VCaP (cell line): ENCODE measurements at regions not wholly inside any gene's neighbourhood (a gene's known extent, or its start where the extent isn't known, plus 50 kb on each side); places are given as distances from the start of the nearest gene placed in this dataset.
A peak's percentile ranks its signal among the peaks of the same experiment; 100 is the strongest.

Experiments used
- H3K27ac ChIP-seq: fragments of 450-650 bp; 2 replicates; pipeline ENCODE4 v1.5.1; 2017
- TF ChIP-seq, protein P1 (sequence below): fragments of 450-650 bp; conservative IDR thresholded peaks from 2 replicates; pipeline ENCODE4 v1.5.1; 2017; ENCODE audit warnings: mild to moderate bottlenecking, moderate library complexity

GRCh38 chr10:81315026-81315425, 560.0 kb upstream of the NRG3 start:
- H3K27ac ChIP-seq = no peak overlapping the region
- TF ChIP-seq, protein P1, sequence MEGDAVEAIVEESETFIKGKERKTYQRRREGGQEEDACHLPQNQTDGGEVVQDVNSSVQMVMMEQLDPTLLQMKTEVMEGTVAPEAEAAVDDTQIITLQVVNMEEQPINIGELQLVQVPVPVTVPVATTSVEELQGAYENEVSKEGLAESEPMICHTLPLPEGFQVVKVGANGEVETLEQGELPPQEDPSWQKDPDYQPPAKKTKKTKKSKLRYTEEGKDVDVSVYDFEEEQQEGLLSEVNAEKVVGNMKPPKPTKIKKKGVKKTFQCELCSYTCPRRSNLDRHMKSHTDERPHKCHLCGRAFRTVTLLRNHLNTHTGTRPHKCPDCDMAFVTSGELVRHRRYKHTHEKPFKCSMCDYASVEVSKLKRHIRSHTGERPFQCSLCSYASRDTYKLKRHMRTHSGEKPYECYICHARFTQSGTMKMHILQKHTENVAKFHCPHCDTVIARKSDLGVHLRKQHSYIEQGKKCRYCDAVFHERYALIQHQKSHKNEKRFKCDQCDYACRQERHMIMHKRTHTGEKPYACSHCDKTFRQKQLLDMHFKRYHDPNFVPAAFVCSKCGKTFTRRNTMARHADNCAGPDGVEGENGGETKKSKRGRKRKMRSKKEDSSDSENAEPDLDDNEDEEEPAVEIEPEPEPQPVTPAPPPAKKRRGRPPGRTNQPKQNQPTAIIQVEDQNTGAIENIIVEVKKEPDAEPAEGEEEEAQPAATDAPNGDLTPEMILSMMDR = no peak

DNA sequence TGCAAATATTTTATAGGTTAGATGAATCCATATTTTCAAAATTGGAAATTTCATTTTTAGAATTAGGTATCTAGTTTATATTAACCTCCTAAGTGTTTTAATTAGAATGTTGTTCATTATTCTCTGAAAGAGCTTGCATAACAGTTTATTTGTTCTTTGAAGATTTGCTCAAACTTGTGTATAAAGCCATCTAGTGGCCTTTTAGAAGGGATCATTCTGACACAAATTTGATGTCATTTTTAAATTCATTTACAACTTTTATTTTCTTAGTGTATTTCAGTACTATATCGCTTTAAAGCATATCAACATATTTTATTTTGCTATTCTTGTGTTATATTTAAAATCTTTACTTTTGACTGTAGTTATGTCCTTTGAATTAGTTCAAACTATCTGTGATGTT, 527.0 kb upstream of the NRG3 start:
- TF ChIP-seq, protein P1 = peak; percentile 65
- no peak overlapping the region for H3K27ac ChIP-seq

DNA sequence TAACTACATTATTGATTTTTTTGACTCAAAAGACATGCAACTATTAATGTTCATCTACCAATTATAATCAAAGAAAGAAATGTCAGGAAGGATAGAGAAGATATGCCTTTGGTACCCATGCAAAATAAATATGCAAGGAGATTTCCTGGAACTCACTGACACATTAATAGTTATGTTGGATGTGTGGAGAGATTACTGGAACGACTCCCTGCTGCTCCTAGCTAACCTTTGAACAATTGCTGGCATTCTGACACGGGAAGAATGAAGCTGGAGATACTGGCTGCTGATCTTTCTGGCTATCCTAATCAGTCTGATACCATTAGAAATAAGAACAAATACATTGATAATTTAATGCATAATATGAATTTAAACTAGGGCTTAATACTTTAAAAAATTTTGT, 507.9 kb upstream of the NRG3 start:
- H3K27ac ChIP-seq = no peak overlapping the region
- TF ChIP-seq, protein P1 = no peak

DNA sequence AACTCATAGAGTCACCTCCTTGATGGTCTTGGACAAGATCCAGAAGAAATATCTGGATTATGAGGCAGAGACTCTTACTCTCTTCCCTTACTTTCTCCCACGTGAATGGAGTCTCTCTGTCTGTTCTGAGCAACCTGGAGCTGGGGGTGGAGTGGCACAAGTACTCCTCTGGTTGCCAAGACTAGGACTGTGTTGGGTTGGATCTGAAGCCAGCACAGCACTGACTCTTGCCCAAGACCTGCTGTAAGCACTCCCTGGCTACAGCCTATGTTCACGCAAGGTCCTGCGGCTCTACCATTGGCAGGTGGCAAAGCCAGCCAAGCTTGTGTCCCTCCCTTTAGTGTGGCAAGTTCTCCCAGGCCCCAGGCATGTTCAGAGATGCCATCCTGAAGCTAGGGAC, 488.2 kb upstream of the NRG3 start:
- TF ChIP-seq, protein P1 = no peak
- no peak overlapping the region for H3K27ac ChIP-seq

DNA sequence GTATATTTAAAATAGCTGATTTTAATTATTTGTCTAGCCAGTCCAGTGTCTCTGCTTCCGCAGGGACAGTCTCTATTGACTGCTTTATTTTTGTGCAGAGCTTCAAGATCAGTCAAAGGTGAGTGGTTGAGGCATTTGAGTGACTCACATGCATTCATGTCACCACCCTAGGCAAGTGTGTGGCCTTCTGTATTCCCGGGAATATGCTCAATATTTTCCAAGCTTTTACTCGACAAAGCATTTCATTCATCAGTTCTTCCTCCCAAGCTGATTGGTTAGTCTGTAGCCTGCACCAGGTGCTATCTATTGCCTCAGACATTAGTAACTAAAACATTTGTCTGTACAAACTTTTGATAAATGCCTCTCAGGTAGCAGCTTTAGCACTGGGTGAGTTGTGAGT, 471.5 kb upstream of the NRG3 start:
- TF ChIP-seq, protein P1 = no peak
- no peak overlapping the region for H3K27ac ChIP-seq

- TF ChIP-seq, protein P1 = no peak
Measured at GRCh38 chr10:81405399-81405798, 469.6 kb upstream of the NRG3 start.

DNA sequence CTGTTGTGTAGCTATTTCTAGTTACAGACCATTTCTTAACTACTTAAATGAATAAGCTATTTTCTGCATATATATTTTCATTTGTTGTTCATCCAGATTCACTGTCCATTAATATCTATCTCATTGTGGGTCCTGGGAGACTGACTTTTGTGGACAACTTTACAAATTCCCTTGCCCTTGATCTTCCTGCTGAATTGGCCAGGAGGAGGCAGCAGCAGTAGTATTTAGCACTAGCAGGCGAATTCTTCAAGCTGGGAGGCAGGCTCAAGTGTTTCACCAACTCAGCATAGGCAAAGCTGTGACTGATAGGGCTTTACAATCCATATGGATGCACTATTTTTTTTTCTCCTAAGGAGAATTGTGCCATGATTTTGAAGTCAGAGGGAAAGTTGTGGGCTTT, 461.0 kb upstream of the NRG3 start:
- H3K27ac ChIP-seq = no peak overlapping the region
- TF ChIP-seq, protein P1 = peak; percentile 27; the same call in 1 of the 2 replicates

More at GRCh38 chr10:81405399-81405798, 469.6 kb upstream of the NRG3 start:
- no peak overlapping the region for H3K27ac ChIP-seq

DNA sequence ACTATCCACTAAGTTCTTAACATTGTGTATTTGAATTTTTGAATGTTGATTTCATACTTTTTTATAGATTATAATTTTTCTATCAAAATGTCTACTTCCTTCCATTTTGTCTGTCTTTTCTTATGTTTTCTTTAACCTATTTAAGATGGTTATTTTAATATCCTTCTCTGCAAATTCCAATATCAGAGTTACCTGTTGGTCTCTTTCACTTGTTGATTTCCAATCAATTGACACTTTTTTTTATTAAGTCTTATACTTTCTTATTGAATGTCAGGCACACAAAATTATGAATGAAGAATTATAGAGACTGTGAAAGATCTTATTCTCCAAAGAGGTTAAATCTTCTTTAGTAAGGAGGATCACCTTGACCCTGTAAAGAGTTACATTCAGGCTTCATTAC, 448.3 kb upstream of the NRG3 start:
- no peak overlapping the region for H3K27ac ChIP-seq
- TF ChIP-seq, protein P1 = no peak
